ENCODE measurements at regions not wholly inside any gene's neighbourhood (a gene's known extent, or its start where the extent isn't known, plus 50 kb on each side); places are given as distances from the start of the nearest gene placed in this dataset.

- no peak overlapping the region for H3K27ac ChIP-seq
- TF ChIP-seq CTCF (conservative IDR thresholded peaks at IDR 0.05): no peak
- no peak for TF ChIP-seq ZFX (IDR thresholded peaks at IDR 0.05)
Measured at GRCh38 chr7:68559518-68559917, 1038.8 kb upstream of the AUTS2 start.

GRCh38 chr7:68562323-68562899 is 1035.9 kb upstream of the AUTS2 start:
- no peak for TF ChIP-seq CTCF (conservative IDR thresholded peaks at IDR 0.05)
- TF ChIP-seq ZFX (IDR thresholded peaks at IDR 0.05): no peak
- H3K27ac ChIP-seq: no peak overlapping the region

GRCh38 chr7:68564306-68565135 is 1033.8 kb upstream of the AUTS2 start:
- no peak overlapping the region for H3K27ac ChIP-seq
- TF ChIP-seq CTCF (conservative IDR thresholded peaks at IDR 0.05) (no peak), ZFX (IDR thresholded peaks at IDR 0.05) (no peak)

GRCh38 chr7:68571286-68571685 is 1027.0 kb upstream of the AUTS2 start:
- H3K27ac ChIP-seq: no peak overlapping the region
- TF ChIP-seq ZFX (IDR thresholded peaks at IDR 0.05) (no peak), CTCF (conservative IDR thresholded peaks at IDR 0.05) (no peak)

- TF ChIP-seq CTCF (conservative IDR thresholded peaks at IDR 0.05) (no peak), ZFX (IDR thresholded peaks at IDR 0.05) (no peak)
- no peak overlapping the region for H3K27ac ChIP-seq
Measured at GRCh38 chr7:68573271-68574005, 1024.8 kb upstream of the AUTS2 start.

- no peak overlapping the region for H3K27ac ChIP-seq
- TF ChIP-seq ZFX (IDR thresholded peaks at IDR 0.05): no peak
Measured at GRCh38 chr7:68576366-68576765, 1021.9 kb upstream of the AUTS2 start.

- no peak for TF ChIP-seq CTCF (conservative IDR thresholded peaks at IDR 0.05)
- TF ChIP-seq ZFX (IDR thresholded peaks at IDR 0.05): no peak
- no peak overlapping the region for H3K27ac ChIP-seq
Measured at GRCh38 chr7:68581417-68581816, 1016.9 kb upstream of the AUTS2 start.

Measured in C4-2B (cell line).